ENCODE measurements at regions not wholly inside any gene's neighbourhood (a gene's known extent, or its start where the extent isn't known, plus 50 kb on each side); places are given as distances from the start of the nearest gene placed in this dataset.

- DNase-seq (ENCODE audit: low spot score), result no peak
Measured at GRCh38 chr3:177300842-177301241, 103.6 kb upstream of the TBL1XR1 start.

- DNase-seq (ENCODE audit: low spot score), result peak; percentile 46
Measured at GRCh38 chr3:177306252-177306651, 109.0 kb upstream of the TBL1XR1 start.

- DNase-seq (ENCODE audit: low spot score), result no peak
Measured at GRCh38 chr3:177307391-177307790, 110.1 kb upstream of the TBL1XR1 start.

GRCh38 chr3:177307826-177308225 lies 110.5 kb upstream of the TBL1XR1 start:
- DNase-seq (ENCODE audit: low spot score), result no peak

- no peak for DNase-seq (ENCODE audit: low spot score)
Measured at GRCh38 chr3:177308286-177308685, 111.0 kb upstream of the TBL1XR1 start.

GRCh38 chr3:177308911-177309310 lies 111.6 kb upstream of the TBL1XR1 start:
- no peak for DNase-seq (ENCODE audit: low spot score)

- DNase-seq (ENCODE audit: low spot score), result no peak
Measured at GRCh38 chr3:177312491-177312890, 115.2 kb upstream of the TBL1XR1 start.

- no peak for DNase-seq (ENCODE audit: low spot score)
Measured at GRCh38 chr3:177314897-177315296, 117.6 kb upstream of the TBL1XR1 start.

GRCh38 chr3:177317247-177317646 lies 120.0 kb upstream of the TBL1XR1 start:
- no peak for DNase-seq (ENCODE audit: low spot score)

GRCh38 chr3:177318559-177318958 lies 121.3 kb upstream of the TBL1XR1 start:
- no peak for DNase-seq (ENCODE audit: low spot score)

GRCh38 chr3:177320765-177321247 lies 123.5 kb upstream of the TBL1XR1 start:
- DNase-seq (ENCODE audit: low spot score), result peak; percentile 19

GRCh38 chr3:177321819-177322218 lies 124.5 kb upstream of the TBL1XR1 start:
- DNase-seq (ENCODE audit: low spot score), result no peak

GRCh38 chr3:177322881-177323280 lies 125.6 kb upstream of the TBL1XR1 start:
- DNase-seq (ENCODE audit: low spot score), result no peak

GRCh38 chr3:177329854-177330253 lies 132.6 kb upstream of the TBL1XR1 start:
- no peak for DNase-seq (ENCODE audit: low spot score)

GRCh38 chr3:177330779-177331178 lies 133.5 kb upstream of the TBL1XR1 start:
- DNase-seq (ENCODE audit: low spot score), result no peak

- DNase-seq (ENCODE audit: low spot score), result no peak
Measured at GRCh38 chr3:177331203-177331835, 134.0 kb upstream of the TBL1XR1 start.

- DNase-seq (ENCODE audit: low spot score), result no peak
Measured at GRCh38 chr3:177332955-177333354, 135.7 kb upstream of the TBL1XR1 start.

GRCh38 chr3:177333533-177334520 lies 136.5 kb upstream of the TBL1XR1 start:
- no peak for DNase-seq (ENCODE audit: low spot score)

- no peak for DNase-seq (ENCODE audit: low spot score)
Measured at GRCh38 chr3:177334803-177335202, 137.5 kb upstream of the TBL1XR1 start.

- peak; percentile 17 for DNase-seq (ENCODE audit: low spot score)
Measured at GRCh38 chr3:177335728-177336127, 138.4 kb upstream of the TBL1XR1 start.

GRCh38 chr3:177336873-177337450 lies 139.7 kb upstream of the TBL1XR1 start:
- no peak for DNase-seq (ENCODE audit: low spot score)

GRCh38 chr3:177337541-177338331 lies 140.5 kb upstream of the TBL1XR1 start:
- no peak for DNase-seq (ENCODE audit: low spot score)
